Endothelial cell of umbilical vein (primary cell): ENCODE measurements at regions not wholly inside any gene's neighbourhood (a gene's known extent, or its start where the extent isn't known, plus 50 kb on each side); places are given as distances from the start of the nearest gene placed in this dataset.

Experiments used
- BruUV-seq: library from RNA; stranded (reverse); fragments of 400-500 nt; replicated peaks from 2 replicates; lab custom pipeline; 2021; lab: Mats Ljungman, UMichigan
- CTCF ChIA-PET: fragments of 300-600, 350-600 bp; sonication (Branson Sonifier 250); formaldehyde crosslinking; loops from one replicate; lab custom pipeline; 2021; ENCODE audit warnings: antibody characterized with exemption, inconsistent platforms; lab: Charles Lee
- POLR2A ChIA-PET: fragments of 300-600, 350-600 bp; sonication (Branson Sonifier 250); formaldehyde crosslinking; loops from one replicate; lab custom pipeline; 2021; ENCODE audit warnings: antibody characterized with exemption, inconsistent platforms; lab: Charles Lee
- DNase-seq: peaks from one replicate; pipeline ENCODE4 v3.0.0-alpha.2; 2011; ENCODE audit warnings: low read depth, low spot score
- FAIRE-seq: peaks from 2 replicates; lab custom pipeline; 2011; peaks lifted over from hg19 to GRCh38; lab: Jason Lieb, UNC
- H2AFZ ChIP-seq: 2 replicates; pipeline ENCODE4 v1.6.0; 2012; ENCODE audit warnings: low read depth, low read length, control low read depth, inconsistent platforms
- H3K27ac ChIP-seq: 2 replicates; pipeline ENCODE4 v1.5.1; 2011; ENCODE audit warnings: low read depth, mild to moderate bottlenecking, control low read depth, low read length, moderate library complexity; ENCODE audit not compliant: insufficient read depth
- H3K27me3 ChIP-seq, 2 experiments: 2 replicates each; pipeline versions ENCODE4 v1.6.0 to v1.6.1; 2011; ENCODE audit warnings: low read length in 2 of 2, mixed read lengths in 1 of 2; ENCODE audit not compliant: control insufficient read depth in 2 of 2, insufficient read depth in 2 of 2
- H3K36me3 ChIP-seq, 2 experiments: 2 replicates in 1 of 2; 3 replicates in 1 of 2; pipeline ENCODE4 v1.5.1; 2011; ENCODE audit warnings: low read length in 2 of 2, mild to moderate bottlenecking in 1 of 2, moderate library complexity in 1 of 2; ENCODE audit not compliant: control insufficient read depth in 2 of 2, insufficient read depth in 2 of 2; ENCODE audit errors: extremely low read depth in 1 of 2
- H3K4me1 ChIP-seq: 3 replicates; pipeline ENCODE4 v1.5.1; 2011; ENCODE audit warnings: mild to moderate bottlenecking, low read length; ENCODE audit not compliant: control insufficient read depth, insufficient read depth; ENCODE audit errors: extremely low read depth
- H3K4me2 ChIP-seq: 2 replicates; pipeline ENCODE4 v1.6.1; 2011; ENCODE audit warnings: low read length, control low read depth, mixed read lengths; ENCODE audit not compliant: insufficient read depth
- H3K4me3 ChIP-seq, 3 experiments: fragments of 200-600 bp in 1 of 3; sonication (generic), shearing (Covaris generic) in 1 of 3; replicated peaks in 1 of 3; 2 replicates each; pipeline ENCODE4 v1.5.1; 2011 to 2016; ENCODE audit warnings: control low read depth in 3 of 3, low read length in 3 of 3, mild to moderate bottlenecking in 2 of 3, inconsistent platforms in 1 of 3, low read depth in 1 of 3, moderate library complexity in 1 of 3; ENCODE audit not compliant: insufficient read depth in 1 of 3
- H3K79me2 ChIP-seq: 2 replicates; pipeline ENCODE4 v1.6.0; 2012; ENCODE audit warnings: low read length, inconsistent platforms; ENCODE audit not compliant: control insufficient read depth, insufficient read depth
- H3K9ac ChIP-seq: replicated peaks from 2 replicates; pipeline ENCODE3; 2011; ENCODE audit warnings: low read length, control low read depth; ENCODE audit not compliant: insufficient read depth; ENCODE audit errors: extremely low read depth
- H3K9me1 ChIP-seq: replicated peaks from 3 replicates; pipeline ENCODE4 v1.6.0; 2011; ENCODE audit warnings: mild to moderate bottlenecking, low read length; ENCODE audit not compliant: control insufficient read depth, insufficient read depth; ENCODE audit errors: extremely low read depth
- H3K9me3 ChIP-seq: replicated peaks from 2 replicates; pipeline ENCODE4 v1.5.1; 2012; ENCODE audit warnings: low read length, inconsistent platforms; ENCODE audit not compliant: control insufficient read depth, insufficient read depth
- H4K20me1 ChIP-seq: replicated peaks from 2 replicates; pipeline ENCODE3; 2011; ENCODE audit warnings: mild to moderate bottlenecking, low read length; ENCODE audit not compliant: control insufficient read depth, insufficient read depth; ENCODE audit errors: extremely low read depth
- EZH2 ChIP-seq: IDR thresholded peaks from 2 replicates; pipeline ENCODE4 v1.6.1; 2012; ENCODE audit warnings: borderline replicate concordance, low read depth, mild to moderate bottlenecking, moderate library complexity, low read length, inconsistent platforms; ENCODE audit not compliant: severe bottlenecking
- FOS ChIP-seq: IDR thresholded peaks from 2 replicates; pipeline ENCODE4 v1.6.1; 2011; ENCODE audit warnings: mild to moderate bottlenecking, low read length, moderate library complexity, borderline replicate concordance; ENCODE audit not compliant: insufficient read depth
- GATA2 ChIP-seq: IDR thresholded peaks from 2 replicates; pipeline ENCODE4 v1.7.0; 2011; ENCODE audit warnings: low read depth, mild to moderate bottlenecking, moderate library complexity, mixed read lengths, low read length; ENCODE audit not compliant: insufficient read length, insufficient read depth
- JUN ChIP-seq: IDR thresholded peaks from 2 replicates; pipeline ENCODE4 v1.6.1; 2011; ENCODE audit warnings: borderline replicate concordance, low read depth; ENCODE audit not compliant: insufficient read length, insufficient read depth
- MYC ChIP-seq: IDR thresholded peaks from one replicate; pipeline ENCODE4 v1.6.1; 2011; ENCODE audit warnings: mild to moderate bottlenecking, low read depth, low read length
- POLR2A ChIP-seq: IDR thresholded peaks from 2 replicates; pipeline ENCODE4 v1.6.1; 2012; ENCODE audit warnings: low read depth, mild to moderate bottlenecking, control low read depth, low read length
- POLR2AphosphoS5 ChIP-seq: IDR thresholded peaks from 2 replicates; pipeline ENCODE4 v1.6.1; 2012; ENCODE audit warnings: low read depth, mild to moderate bottlenecking, control low read depth, low read length, moderate library complexity; ENCODE audit not compliant: insufficient read depth
- dilution Hi-C: fragments of 300-500 bp; cut with MboI; formaldehyde crosslinking; loops from one replicate; pipeline ENCODE4 v1.15.0; 2019; ENCODE audit warnings: low sequenced_read_pairs; ENCODE audit not compliant: extremely low pct_ligation_motif_present
- intact Hi-C: fragments of 100-400 bp; cut with micrococcal nuclease; formaldehyde crosslinking; loops from one replicate; pipeline ENCODE4 v1.10.0; 2022
- TF ChIP-seq, protein P1 (sequence below): IDR thresholded peaks from 2 replicates; pipeline ENCODE4 v1.6.1; 2011; ENCODE audit not compliant: insufficient read depth, insufficient read length
- TF ChIP-seq, protein P2 (sequence below), 2 donors: IDR thresholded peaks; 1 replicate in 1 of 2; 2 replicates in 1 of 2; pipeline ENCODE4 v1.5.1; 2011; ENCODE audit warnings: low read length in 2 of 2, mild to moderate bottlenecking in 2 of 2, moderate library complexity in 2 of 2, control low read depth in 1 of 2, inconsistent platforms in 1 of 2, low read depth in 1 of 2; ENCODE audit not compliant: insufficient read depth in 1 of 2; ENCODE audit errors: extremely low read depth in 1 of 2

GRCh38 chr6:12557765-12558164 lies 158.8 kb upstream of the PHACTR1 start:
- no peaks in the 10 kb centered on the region for H3K9me3 ChIP-seq
- ChIA-PET CTCF (interaction anchor here (1.3 to 4.0 kb wide), 6 partner anchors 9 to 257 kb away, joined by 4 to 15 read pairs (median 6); no protein-coding TSS in a partner anchor), POLR2A (no interaction called here)
- no peaks in the 10 kb centered on the region for H3K4me1 ChIP-seq
- TF ChIP-seq MYC (no peak), POLR2A (no peak), EZH2 (no peak), GATA2 (no peak), JUN (no peak), POLR2AphosphoS5 (no peak), FOS (no peak)
- TF ChIP-seq, protein P1, sequence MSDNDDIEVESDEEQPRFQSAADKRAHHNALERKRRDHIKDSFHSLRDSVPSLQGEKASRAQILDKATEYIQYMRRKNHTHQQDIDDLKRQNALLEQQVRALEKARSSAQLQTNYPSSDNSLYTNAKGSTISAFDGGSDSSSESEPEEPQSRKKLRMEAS, result no peak
- TF ChIP-seq, protein P2, sequence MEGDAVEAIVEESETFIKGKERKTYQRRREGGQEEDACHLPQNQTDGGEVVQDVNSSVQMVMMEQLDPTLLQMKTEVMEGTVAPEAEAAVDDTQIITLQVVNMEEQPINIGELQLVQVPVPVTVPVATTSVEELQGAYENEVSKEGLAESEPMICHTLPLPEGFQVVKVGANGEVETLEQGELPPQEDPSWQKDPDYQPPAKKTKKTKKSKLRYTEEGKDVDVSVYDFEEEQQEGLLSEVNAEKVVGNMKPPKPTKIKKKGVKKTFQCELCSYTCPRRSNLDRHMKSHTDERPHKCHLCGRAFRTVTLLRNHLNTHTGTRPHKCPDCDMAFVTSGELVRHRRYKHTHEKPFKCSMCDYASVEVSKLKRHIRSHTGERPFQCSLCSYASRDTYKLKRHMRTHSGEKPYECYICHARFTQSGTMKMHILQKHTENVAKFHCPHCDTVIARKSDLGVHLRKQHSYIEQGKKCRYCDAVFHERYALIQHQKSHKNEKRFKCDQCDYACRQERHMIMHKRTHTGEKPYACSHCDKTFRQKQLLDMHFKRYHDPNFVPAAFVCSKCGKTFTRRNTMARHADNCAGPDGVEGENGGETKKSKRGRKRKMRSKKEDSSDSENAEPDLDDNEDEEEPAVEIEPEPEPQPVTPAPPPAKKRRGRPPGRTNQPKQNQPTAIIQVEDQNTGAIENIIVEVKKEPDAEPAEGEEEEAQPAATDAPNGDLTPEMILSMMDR (IDR thresholded peaks at IDR 0.05; ENCODE audit: extremely low read depth in 1 of 2, insufficient read depth in 1 of 2, low read depth in 1 of 2, low read length in 2 of 2), result no peak
- DNase-seq, result no peak
- H3K27me3 ChIP-seq, result no peaks in the 10 kb centered on the region
- dilution Hi-C loops, result no loop called here
- H2AFZ ChIP-seq, result peak overlapping the region; percentile 53
- intact Hi-C loops, result no loop called here
- H3K9ac ChIP-seq, result no peak overlapping the region
- no peak overlapping the region for H3K27ac ChIP-seq
- H3K4me2 ChIP-seq, result no peak overlapping the region
- FAIRE-seq, result no peak
- no peaks in the 10 kb centered on the region for H3K9me1 ChIP-seq
- no peaks in the 10 kb centered on the region for H3K79me2 ChIP-seq
- no peaks in the 10 kb centered on the region for H4K20me1 ChIP-seq
- no peaks in the 10 kb centered on the region for H3K36me3 ChIP-seq
- H3K4me3 ChIP-seq, result no peak overlapping the region
- BruUV-seq, result no TSS peak
